Left forelimb (tissue), 1 donor: ENCODE measurements at regions not wholly inside any gene's neighbourhood (a gene's known extent, or its start where the extent isn't known, plus 50 kb on each side); places are given as distances from the start of the nearest gene placed in this dataset.

ENCODE experiments used
- DNase-seq: peaks from one replicate; pipeline ENCODE4 v3.0.0-alpha.2; 2018; ENCODE audit warnings: low spot score

- no peak for DNase-seq
Observed at GRCh38 chr2:15863494-15864175, 76.7 kb upstream of the MYCN start.

GRCh38 chr2:15864176-15864769, 76.1 kb upstream of the MYCN start:
- DNase-seq, result no peak

- DNase-seq, result no peak
Observed at GRCh38 chr2:15865923-15866322, 74.4 kb upstream of the MYCN start.

- no peak for DNase-seq
Observed at GRCh38 chr2:15866563-15867193, 73.7 kb upstream of the MYCN start.

- no peak for DNase-seq
Observed at GRCh38 chr2:15867194-15868171, 72.9 kb upstream of the MYCN start.

- DNase-seq, result no peak
Observed at GRCh38 chr2:15868186-15868585, 72.2 kb upstream of the MYCN start.

- DNase-seq, result no peak
Observed at GRCh38 chr2:15868704-15869103, 71.6 kb upstream of the MYCN start.

GRCh38 chr2:15869396-15869795, 71.0 kb upstream of the MYCN start:
- no peak for DNase-seq

GRCh38 chr2:15869871-15870270, 70.5 kb upstream of the MYCN start:
- no peak for DNase-seq

GRCh38 chr2:15870565-15870964, 69.8 kb upstream of the MYCN start:
- no peak for DNase-seq

- no peak for DNase-seq
Observed at GRCh38 chr2:15871239-15871783, 69.0 kb upstream of the MYCN start.

GRCh38 chr2:15872854-15873253, 67.5 kb upstream of the MYCN start:
- DNase-seq, result no peak

GRCh38 chr2:15874321-15874720, 66.0 kb upstream of the MYCN start:
- no peak for DNase-seq

GRCh38 chr2:15874854-15875804, 65.2 kb upstream of the MYCN start:
- DNase-seq, result no peak

- no peak for DNase-seq
Observed at GRCh38 chr2:15875969-15876705, 64.2 kb upstream of the MYCN start.

GRCh38 chr2:15880226-15881119, 59.9 kb upstream of the MYCN start:
- DNase-seq, result no peak

GRCh38 chr2:15881120-15881433, 59.3 kb upstream of the MYCN start:
- DNase-seq, result no peak

- DNase-seq, result no peak
Observed at GRCh38 chr2:15881676-15882075, 58.7 kb upstream of the MYCN start.

- no peak for DNase-seq
Observed at GRCh38 chr2:15882761-15883497, 57.4 kb upstream of the MYCN start.
